HFF-Myc (cell line): ENCODE measurements at regions not wholly inside any gene's neighbourhood (a gene's known extent, or its start where the extent isn't known, plus 50 kb on each side); places are given as distances from the start of the nearest gene placed in this dataset.

Experiments
- DNase-seq: peaks from one replicate; pipeline ENCODE4 v3.0.0-alpha.2; 2011; ENCODE audit warnings: low read depth; ENCODE audit errors: extremely low read depth
- H3K4me3 ChIP-seq: replicated peaks from 2 replicates; pipeline ENCODE4 v1.5.1; 2011; ENCODE audit warnings: low read depth, mild to moderate bottlenecking, control low read depth, low read length
- TF ChIP-seq, protein P1 (sequence below): IDR thresholded peaks from 2 replicates; pipeline ENCODE4 v1.5.1; 2012; ENCODE audit warnings: mild to moderate bottlenecking, low read depth, low read length, control low read depth; ENCODE audit errors: missing control alignments

DNA sequence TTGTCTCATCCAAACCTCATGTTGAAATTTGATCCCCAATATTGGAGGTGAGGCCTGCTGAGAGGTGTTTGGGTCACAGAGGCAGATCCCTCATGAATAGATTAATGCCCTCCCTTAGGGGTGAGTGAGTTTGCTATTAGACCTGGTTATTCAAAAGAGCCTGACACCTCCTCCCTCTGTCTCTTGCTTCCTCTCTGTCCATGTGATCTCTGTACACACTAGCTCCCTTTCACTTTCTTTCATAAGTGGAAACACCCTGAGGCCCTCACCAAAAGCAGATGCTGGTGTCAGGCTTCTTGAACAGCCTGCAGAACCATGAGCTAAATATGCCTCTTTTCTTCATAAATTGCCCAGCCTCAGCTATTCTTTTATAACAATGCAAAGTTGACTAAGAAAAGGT, 447.1 kb downstream of the MDFIC start:
- H3K4me3 ChIP-seq = no peak overlapping the region
- TF ChIP-seq, protein P1, sequence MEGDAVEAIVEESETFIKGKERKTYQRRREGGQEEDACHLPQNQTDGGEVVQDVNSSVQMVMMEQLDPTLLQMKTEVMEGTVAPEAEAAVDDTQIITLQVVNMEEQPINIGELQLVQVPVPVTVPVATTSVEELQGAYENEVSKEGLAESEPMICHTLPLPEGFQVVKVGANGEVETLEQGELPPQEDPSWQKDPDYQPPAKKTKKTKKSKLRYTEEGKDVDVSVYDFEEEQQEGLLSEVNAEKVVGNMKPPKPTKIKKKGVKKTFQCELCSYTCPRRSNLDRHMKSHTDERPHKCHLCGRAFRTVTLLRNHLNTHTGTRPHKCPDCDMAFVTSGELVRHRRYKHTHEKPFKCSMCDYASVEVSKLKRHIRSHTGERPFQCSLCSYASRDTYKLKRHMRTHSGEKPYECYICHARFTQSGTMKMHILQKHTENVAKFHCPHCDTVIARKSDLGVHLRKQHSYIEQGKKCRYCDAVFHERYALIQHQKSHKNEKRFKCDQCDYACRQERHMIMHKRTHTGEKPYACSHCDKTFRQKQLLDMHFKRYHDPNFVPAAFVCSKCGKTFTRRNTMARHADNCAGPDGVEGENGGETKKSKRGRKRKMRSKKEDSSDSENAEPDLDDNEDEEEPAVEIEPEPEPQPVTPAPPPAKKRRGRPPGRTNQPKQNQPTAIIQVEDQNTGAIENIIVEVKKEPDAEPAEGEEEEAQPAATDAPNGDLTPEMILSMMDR = no peak
- DNase-seq = no peak

DNA sequence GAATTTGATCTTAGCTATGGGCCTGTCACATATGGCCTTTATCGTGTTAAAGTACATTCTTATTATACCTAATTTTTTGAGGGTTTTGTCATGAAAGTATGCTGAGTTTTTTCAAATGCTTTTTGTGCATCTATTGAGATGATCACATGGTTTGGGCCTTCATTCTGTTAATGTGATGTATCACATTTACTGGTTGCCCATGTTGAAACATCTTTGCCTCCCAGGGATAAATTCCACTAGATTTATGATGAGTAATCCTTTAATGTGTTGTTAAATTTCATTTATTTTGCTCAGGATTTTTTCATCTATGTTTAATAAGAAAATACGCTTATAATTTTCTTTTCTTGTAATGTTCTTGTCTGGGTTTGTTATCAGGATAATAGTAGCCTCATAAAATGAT, 442.0 kb downstream of the MDFIC start:
- TF ChIP-seq, protein P1 = no peak
- no peak for DNase-seq
- H3K4me3 ChIP-seq = no peak overlapping the region

DNA sequence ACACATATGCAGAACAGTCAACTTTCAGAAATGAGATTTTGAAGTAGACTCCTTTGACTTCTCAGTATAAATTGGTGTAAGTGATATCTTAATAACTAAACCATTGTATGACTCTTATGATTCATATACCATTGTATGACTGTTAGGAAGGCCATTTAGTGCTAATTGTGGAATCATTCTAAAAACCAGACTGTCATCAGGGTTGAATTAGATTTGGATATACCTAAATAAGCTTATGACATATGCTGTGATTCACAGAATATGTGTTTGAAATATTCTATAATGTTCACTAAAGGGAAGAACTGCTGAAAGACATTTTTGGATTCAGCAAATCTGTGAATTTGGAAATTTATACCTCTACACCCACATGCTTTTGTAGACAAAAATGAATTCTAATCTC, 438.1 kb downstream of the MDFIC start:
- TF ChIP-seq, protein P1 = no peak
- H3K4me3 ChIP-seq = no peak overlapping the region
- no peak for DNase-seq

DNA sequence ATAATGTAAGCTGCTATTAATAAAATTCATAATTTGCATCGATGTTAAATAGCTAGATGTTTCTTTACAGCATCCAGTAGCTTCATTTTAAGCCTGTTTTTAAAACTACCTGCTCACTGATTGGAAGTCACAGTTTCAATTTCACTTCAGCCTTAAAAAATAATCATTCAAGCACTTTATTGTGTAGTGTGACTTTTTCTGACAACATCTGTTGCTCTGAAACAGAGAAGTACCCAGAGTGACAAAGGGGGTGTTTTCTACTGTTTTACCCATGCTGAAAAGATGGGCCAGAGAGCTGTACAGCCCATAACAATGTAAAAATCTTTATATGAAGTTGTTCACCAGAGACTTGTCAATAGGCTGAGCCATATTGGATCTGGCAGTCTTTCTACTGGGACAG, 437.2 kb downstream of the MDFIC start:
- TF ChIP-seq, protein P1 = no peak
- no peak overlapping the region for H3K4me3 ChIP-seq
- DNase-seq = no peak

DNA sequence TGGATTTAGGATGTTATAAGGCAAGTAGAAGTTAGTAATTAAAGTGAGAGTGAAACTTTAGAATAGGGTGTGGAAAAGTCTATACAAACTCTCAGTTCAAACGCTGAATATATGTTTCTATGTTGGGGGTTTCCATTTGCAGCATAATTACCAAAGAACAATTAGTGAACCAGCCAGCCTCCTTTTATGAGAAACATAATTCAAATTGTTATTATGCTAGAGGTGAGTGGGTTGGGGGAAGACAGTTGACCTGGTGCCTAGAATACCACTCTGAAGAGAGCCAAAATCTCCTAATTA, 435.8 kb downstream of the MDFIC start:
- no peak overlapping the region for H3K4me3 ChIP-seq
- DNase-seq = no peak
- TF ChIP-seq, protein P1 = no peak

DNA sequence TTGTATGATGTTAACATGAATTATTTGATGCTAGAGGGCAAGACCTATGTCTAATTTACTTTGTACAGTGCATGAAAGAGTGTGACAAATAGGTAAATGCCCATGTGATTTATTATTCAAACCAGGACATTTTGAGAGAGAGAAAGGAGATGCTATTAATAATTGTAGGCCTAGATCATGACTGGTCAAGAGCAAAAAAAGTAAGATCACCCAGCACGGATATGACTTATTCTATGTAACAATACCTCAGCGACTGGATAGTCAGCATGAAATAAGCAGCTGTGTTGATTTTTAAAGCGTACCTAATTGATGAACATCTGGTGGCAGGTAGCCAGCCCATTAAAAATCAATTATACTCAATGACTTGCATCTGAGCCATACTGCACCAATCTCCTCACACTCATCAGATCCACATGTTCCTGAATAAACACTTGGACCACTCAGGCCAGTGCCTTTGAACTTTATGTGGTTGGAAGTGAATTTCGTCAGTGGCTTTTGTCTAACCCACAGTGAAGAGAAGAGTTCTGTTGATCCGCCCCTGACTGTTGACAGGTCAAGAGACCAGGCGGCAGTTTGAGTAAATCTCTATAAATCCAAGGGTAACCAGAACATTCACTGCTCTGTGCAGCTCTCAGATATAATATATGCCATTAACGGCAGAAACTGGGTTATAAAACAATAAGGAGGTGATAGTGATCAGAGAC, 435.3 kb downstream of the MDFIC start:
- TF ChIP-seq, protein P1 = no peak
- no peak overlapping the region for H3K4me3 ChIP-seq
- peak; percentile 99 for DNase-seq

DNA sequence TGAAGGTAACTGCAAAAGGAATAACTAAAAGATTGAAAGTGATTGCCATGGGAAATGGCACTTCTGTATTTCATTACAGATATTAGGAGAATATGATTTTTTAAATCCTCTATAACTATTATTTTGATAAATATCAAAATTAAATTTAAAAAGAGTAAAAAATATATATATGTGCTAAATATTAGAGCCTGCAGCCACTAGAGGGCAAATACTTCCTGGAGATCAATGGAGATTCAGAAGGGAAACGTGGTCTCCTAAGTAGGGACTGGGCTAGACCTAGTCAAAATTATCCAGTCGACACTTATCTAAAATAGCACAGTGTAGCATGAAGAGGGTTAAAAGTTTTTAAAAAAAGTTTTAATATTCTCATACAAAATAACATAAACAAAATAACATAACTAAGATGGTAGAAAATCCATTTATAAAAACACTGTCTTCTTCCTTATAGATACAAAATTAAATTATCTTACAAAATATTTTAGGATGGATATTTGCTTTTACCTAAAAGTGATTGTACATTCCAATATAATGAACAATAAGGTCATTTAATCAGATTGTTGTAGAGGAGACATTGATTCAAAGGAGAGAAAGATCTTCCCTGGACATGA, 434.3 kb downstream of the MDFIC start:
- TF ChIP-seq, protein P1 = peak; percentile 33
- H3K4me3 ChIP-seq = no peak overlapping the region
- DNase-seq = no peak
